ENCODE measurements at regions not wholly inside any gene's neighbourhood (a gene's known extent, or its start where the extent isn't known, plus 50 kb on each side); places are given as distances from the start of the nearest gene placed in this dataset.

- no peak for DNase-seq (ENCODE audit: low read depth, low spot score)
Measured at GRCh38 chr10:117865945-117866344, 180.8 kb downstream of the RAB11FIP2 start.

GRCh38 chr10:117868151-117868550 is 178.6 kb downstream of the RAB11FIP2 start:
- no peak for DNase-seq (ENCODE audit: low read depth, low spot score)

GRCh38 chr10:117875793-117876192 is 170.9 kb downstream of the RAB11FIP2 start:
- no peak for DNase-seq (ENCODE audit: low read depth, low spot score)

GRCh38 chr10:117876210-117876609 is 170.5 kb downstream of the RAB11FIP2 start:
- no peak for DNase-seq (ENCODE audit: low read depth, low spot score)

DNA sequence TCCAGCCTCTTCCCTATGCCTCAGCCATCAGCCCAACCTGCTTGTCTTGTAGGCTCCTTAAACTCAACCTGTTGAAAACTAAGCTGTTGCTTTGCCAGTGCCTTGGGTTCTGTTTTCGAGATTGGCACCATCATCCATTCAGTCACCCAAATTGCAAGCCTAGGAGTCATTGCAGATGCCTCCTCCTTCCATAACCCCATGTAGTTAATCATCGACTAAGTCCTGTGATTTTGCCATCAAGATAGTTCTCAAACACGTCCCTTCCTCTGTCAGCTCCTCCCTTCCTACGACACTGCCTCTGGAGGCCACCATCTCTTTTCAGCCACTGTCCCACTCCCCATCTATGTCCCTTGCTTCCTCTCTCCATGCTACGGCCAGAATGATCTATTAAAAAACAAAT is 168.1 kb downstream of the RAB11FIP2 start:
- no peak for DNase-seq (ENCODE audit: low read depth, low spot score)

- DNase-seq (ENCODE audit: low read depth, low spot score): no peak
Measured at GRCh38 chr10:117884093-117884492, 162.6 kb downstream of the RAB11FIP2 start.

DNA sequence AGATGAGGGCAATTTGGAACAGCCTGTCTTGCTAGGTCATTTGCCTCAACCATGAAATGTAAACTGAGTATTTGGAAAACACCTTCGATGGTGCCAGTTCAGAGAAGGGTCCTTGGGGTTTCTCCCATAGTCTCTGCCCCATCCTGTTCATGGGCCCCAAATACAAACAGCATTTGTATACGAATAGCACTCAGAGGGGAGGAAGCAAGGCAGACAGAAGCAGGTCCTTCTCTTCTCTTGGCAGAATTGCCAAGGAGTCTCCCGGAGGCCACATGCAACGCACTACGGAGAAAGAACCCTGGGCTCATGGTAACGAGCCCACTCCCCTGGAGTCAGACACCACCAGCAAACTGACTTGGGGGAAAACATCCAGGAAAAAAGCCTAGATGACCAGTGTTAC is 162.1 kb downstream of the RAB11FIP2 start:
- no peak for DNase-seq (ENCODE audit: low read depth, low spot score)

DNA sequence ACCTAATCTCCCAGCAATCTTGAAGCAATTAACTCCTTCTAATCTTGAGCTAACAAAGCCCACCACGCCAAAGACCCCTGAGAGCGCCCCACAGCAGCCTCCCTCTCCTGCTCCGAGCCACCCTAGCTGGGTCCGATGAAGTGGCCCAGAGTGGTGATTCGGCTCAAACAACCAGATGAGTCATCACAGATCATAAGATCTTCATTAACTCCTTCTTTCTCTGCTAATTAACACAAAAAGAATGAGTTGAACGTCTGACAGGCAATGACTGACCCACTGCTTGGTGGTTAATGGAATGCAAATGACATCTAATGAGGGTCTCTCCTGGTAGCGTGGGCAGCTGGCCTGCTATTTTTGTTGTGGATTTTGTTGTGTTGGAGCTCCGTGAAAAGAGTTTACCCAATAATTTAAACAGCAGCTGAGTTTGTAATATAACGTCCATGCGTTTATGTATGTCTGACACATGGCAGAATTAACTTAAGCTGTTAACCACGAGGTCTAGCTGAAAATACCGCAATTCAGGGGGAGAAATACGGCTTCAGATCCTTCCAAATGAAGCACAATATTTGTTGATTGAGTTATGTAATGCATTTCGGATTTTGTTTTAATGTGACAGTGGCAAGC is 161.4 kb downstream of the RAB11FIP2 start:
- no peak for DNase-seq (ENCODE audit: low read depth, low spot score)

- DNase-seq (ENCODE audit: low read depth, low spot score): no peak
Measured at GRCh38 chr10:117886766-117887165, 160.0 kb downstream of the RAB11FIP2 start.

DNA sequence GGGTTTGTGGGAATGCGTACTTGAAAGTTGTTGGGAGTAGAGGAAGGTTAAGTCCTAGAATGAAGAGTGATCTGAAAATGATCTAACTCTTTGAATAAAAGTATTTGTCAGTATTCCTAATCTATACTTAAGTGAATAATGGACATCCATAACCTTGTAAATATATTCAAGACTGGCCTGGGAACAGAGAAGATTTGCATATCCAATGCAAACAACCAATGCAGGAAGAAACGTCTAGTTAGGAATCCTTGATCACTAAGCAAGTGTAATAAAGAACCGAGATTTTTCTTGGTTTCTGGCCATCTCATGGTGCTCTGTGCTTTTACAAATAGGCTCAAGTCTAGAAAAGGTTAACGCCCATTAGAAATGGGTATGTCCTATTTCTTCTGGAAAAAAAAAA is 157.1 kb downstream of the RAB11FIP2 start:
- DNase-seq (ENCODE audit: low read depth, low spot score): no peak

DNA sequence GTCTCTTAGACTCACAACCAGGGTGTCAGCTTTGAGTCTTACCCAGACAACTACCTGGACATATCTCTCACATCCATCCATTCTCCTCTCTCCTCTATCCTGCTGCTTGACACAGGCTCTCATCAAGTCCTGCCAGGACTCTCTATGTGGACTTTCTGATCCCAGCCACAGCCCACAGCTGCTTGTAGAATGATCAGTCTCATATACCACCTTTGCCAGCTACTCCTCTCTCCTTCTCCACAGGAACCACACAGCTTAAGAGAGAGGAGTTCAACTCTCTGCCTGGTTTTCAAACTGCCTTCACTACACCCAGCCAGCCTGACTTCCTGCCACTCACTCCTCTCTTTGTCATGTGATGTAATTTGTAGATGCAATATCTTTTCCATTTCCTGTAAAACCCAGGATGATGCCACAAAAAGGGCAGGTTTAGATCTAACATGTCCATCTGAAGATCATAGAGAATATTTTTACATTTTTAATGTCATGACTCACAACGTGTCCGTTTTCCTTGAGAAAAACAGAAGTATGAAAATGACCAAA is 154.0 kb downstream of the RAB11FIP2 start:
- DNase-seq (ENCODE audit: low read depth, low spot score): no peak

GRCh38 chr10:117894339-117894738 is 152.4 kb downstream of the RAB11FIP2 start:
- no peak for DNase-seq (ENCODE audit: low read depth, low spot score)

GRCh38 chr10:117896517-117896916 is 150.2 kb downstream of the RAB11FIP2 start:
- no peak for DNase-seq (ENCODE audit: low read depth, low spot score)

- no peak for DNase-seq (ENCODE audit: low read depth, low spot score)
Measured at GRCh38 chr10:117899181-117899683, 147.5 kb downstream of the RAB11FIP2 start.

DNA sequence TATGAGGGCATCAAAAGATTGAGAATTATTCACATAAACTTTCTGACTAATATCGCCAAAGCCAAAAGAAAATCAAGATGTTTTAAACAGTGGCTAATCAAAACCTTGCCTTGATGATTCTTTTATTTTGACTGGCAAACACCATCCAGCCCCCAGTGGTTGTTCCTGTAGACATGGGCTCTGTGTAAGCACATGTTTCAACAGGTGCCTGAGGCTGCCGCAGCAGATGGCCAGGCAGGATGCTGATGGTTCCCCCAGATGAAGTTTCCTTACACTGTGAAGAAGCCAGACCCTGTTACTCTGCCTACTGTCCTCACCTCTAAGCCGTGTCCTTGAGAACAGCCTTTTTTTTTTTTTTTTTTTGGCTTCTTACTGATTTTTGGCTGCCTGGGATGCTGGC is 146.5 kb downstream of the RAB11FIP2 start:
- DNase-seq (ENCODE audit: low read depth, low spot score): no peak

DNA sequence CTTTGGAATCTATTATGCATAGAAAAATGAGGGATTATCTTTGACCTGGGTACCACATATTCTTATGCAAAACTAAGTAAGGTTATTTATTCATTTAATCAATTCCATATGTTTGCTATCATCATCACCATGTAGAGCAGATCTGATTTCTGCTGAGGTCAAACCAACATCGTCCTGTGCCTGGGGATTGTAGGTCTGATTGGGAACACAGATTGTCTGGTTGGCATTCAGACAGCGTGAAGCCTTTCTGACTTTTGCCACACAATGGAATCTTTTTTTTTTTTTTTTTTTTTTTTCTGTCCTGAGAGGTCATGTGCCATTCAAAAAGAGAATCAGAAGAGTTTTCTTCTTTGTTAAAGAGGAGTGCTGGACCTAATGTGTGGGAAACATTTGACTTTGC is 142.9 kb downstream of the RAB11FIP2 start:
- DNase-seq (ENCODE audit: low read depth, low spot score): no peak

GRCh38 chr10:117905404-117905803 is 141.3 kb downstream of the RAB11FIP2 start:
- no peak for DNase-seq (ENCODE audit: low read depth, low spot score)

DNA sequence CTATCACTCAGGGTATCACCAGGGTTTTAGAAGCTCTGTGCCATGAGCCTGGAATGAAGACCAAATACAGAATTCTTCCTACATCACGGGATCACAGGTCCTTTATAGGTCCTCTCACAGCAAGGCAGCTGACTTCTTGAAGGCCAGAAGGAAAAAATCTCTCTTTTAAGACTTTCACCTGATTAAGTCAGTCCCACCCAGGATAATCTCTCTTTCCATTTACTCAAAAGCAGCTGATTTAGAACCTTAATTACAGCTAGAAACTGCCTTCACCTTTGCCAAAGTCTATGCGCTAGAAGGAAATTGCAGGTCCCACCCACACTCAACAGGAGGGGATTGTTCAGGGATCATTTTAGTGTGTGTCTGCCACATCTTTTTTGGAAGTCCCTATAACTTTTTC is 135.1 kb downstream of the RAB11FIP2 start:
- DNase-seq (ENCODE audit: low read depth, low spot score): no peak

GRCh38 chr10:117914334-117914733 is 132.4 kb downstream of the RAB11FIP2 start:
- no peak for DNase-seq (ENCODE audit: low read depth, low spot score)

DNA sequence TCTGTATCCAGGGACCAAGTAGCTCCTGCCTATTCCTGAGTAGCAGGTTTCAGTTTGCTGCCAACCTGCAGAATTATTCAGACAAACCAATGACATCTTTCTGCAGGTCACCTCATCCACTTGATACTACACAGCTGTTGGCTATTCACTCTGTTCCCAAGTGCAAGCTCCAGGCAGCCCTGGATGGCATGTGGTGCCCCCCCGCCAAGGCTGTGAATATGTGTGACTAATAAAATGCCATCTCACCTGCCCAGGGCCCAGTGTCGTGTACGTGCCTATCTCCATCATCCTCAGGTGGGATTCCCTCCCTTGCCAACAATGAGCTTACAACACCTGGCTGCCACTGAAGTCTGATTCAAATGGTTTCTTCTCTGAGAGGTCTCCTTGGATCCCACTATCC is 125.8 kb downstream of the RAB11FIP2 start:
- no peak for DNase-seq (ENCODE audit: low read depth, low spot score)

DNA sequence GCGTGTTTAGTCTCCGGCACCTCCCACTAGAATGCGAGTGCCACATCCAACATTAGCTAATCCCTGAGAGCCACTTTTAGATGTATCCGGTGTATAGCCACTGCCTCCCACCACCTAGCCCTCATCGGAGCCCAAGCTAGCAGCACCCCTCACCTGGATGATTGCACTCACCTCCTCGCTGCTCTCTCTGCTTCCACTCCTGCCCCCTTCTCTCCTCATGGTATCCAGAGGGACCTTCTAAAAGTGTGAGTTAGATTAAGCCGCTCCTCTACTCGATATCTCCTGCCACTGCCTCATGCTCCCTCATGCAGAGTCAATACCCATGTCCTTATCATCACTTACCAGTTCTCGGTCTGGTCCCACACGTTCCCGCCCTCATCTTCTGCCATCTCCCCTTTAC is 125.3 kb downstream of the RAB11FIP2 start:
- DNase-seq (ENCODE audit: low read depth, low spot score): no peak

GRCh38 chr10:117924820-117925219 is 121.9 kb downstream of the RAB11FIP2 start:
- DNase-seq (ENCODE audit: low read depth, low spot score): no peak

GRCh38 chr10:117925369-117925768 is 121.4 kb downstream of the RAB11FIP2 start:
- no peak for DNase-seq (ENCODE audit: low read depth, low spot score)

- DNase-seq (ENCODE audit: low read depth, low spot score): no peak
Measured at GRCh38 chr10:117926491-117926890, 120.2 kb downstream of the RAB11FIP2 start.
